ENCODE measurements at regions not wholly inside any gene's neighbourhood (a gene's known extent, or its start where the extent isn't known, plus 50 kb on each side); places are given as distances from the start of the nearest gene placed in this dataset.

GRCh38 chr12:87758271-87758670 lies 270.9 kb downstream of the C12orf50 start:
- H3K9ac ChIP-seq (ENCODE audit: low read length): no peak overlapping the region
- H3K79me1 ChIP-seq (replicated peaks; ENCODE audit: low read length, poor library complexity, severe bottlenecking): no peaks in the 10 kb centered on the region
- no peak overlapping the region for H4K91ac ChIP-seq (ENCODE audit: low read length)
- no peak overlapping the region for H2BK12ac ChIP-seq (ENCODE audit: low read length in 2 of 2)
- H3K4me2 ChIP-seq (ENCODE audit: low read length, poor library complexity, severe bottlenecking): no peak overlapping the region
- peak; percentile 20 for DNase-seq
- no peak overlapping the region for H2AFZ ChIP-seq (ENCODE audit: low read depth, low read length)
- H2AK5ac ChIP-seq (ENCODE audit: low read length, severe bottlenecking): no peak overlapping the region
- H3K27me3 ChIP-seq (ENCODE audit: control insufficient read depth in 1 of 2, insufficient read depth in 1 of 2, low read length in 2 of 2): no peaks in the 10 kb centered on the region
- no peak overlapping the region for H3K14ac ChIP-seq (ENCODE audit: low read length in 2 of 2)
- H3K36me3 ChIP-seq (ENCODE audit: control insufficient read depth in 1 of 2, insufficient read depth in 2 of 2, low read depth in 1 of 2, low read length in 2 of 2): no peaks in the 10 kb centered on the region
- H2BK5ac ChIP-seq (ENCODE audit: low read depth, low read length, poor library complexity, severe bottlenecking): no peak overlapping the region
- H3K9me3 ChIP-seq (ENCODE audit: control insufficient read depth, low read length): no peaks in the 10 kb centered on the region
- no peak overlapping the region for H3K4ac ChIP-seq (ENCODE audit: low read depth in 1 of 2, low read length in 2 of 2)
- H3K4me1 ChIP-seq (ENCODE audit: control insufficient read depth, insufficient read depth, low read depth, low read length): peaks cover 2% of the 10 kb centered on the region
- H3K23ac ChIP-seq (ENCODE audit: low read length in 2 of 2): no peak overlapping the region
- no peak overlapping the region for H3K4me3 ChIP-seq (ENCODE audit: insufficient read depth in 1 of 2, low read depth in 1 of 2, low read length in 2 of 2)
- no peak overlapping the region for H3K18ac ChIP-seq (ENCODE audit: low read depth in 1 of 2, low read length in 2 of 2)
- H2BK120ac ChIP-seq (ENCODE audit: low read depth, low read length): no peak overlapping the region
- no peak overlapping the region for H3K27ac ChIP-seq (ENCODE audit: low read length, poor library complexity, severe bottlenecking)
- no peak overlapping the region for H2BK15ac ChIP-seq (ENCODE audit: low read depth, poor library complexity, severe bottlenecking)
- no peak overlapping the region for H4K8ac ChIP-seq (ENCODE audit: low read length)

GRCh38 chr12:87756721-87757120 lies 272.5 kb downstream of the C12orf50 start:
- no peak overlapping the region for H3K4me2 ChIP-seq (ENCODE audit: low read length, poor library complexity, severe bottlenecking)
- no peak overlapping the region for H3K4ac ChIP-seq (ENCODE audit: low read depth in 1 of 2, low read length in 2 of 2)
- H4K8ac ChIP-seq (ENCODE audit: low read length): no peak overlapping the region
- H3K36me3 ChIP-seq (ENCODE audit: control insufficient read depth in 1 of 2, insufficient read depth in 2 of 2, low read depth in 1 of 2, low read length in 2 of 2): no peaks in the 10 kb centered on the region
- H3K9me3 ChIP-seq (ENCODE audit: control insufficient read depth, low read length): no peaks in the 10 kb centered on the region
- no peak overlapping the region for H3K14ac ChIP-seq (ENCODE audit: low read length in 2 of 2)
- WGBS: 96% methylated on average over 3 of the region's 3 CpGs
- peak; percentile 58 for DNase-seq
- peak overlapping the region; percentile 52 for H2BK15ac ChIP-seq (ENCODE audit: low read depth, poor library complexity, severe bottlenecking)
- H2AK5ac ChIP-seq (ENCODE audit: low read length, severe bottlenecking): peak overlapping the region; percentile 95
- no peak overlapping the region for H3K9ac ChIP-seq (ENCODE audit: low read length)
- peak overlapping the region; percentile 61 for H2BK5ac ChIP-seq (ENCODE audit: low read depth, low read length, poor library complexity, severe bottlenecking)
- peaks cover 2% of the 10 kb centered on the region for H3K4me1 ChIP-seq (ENCODE audit: control insufficient read depth, insufficient read depth, low read depth, low read length)
- H2AFZ ChIP-seq (ENCODE audit: low read depth, low read length): no peak overlapping the region
- no peak overlapping the region for H3K23ac ChIP-seq (ENCODE audit: low read length in 2 of 2)
- no peaks in the 10 kb centered on the region for H3K27me3 ChIP-seq (ENCODE audit: control insufficient read depth in 1 of 2, insufficient read depth in 1 of 2, low read length in 2 of 2)
- no peak overlapping the region for H3K4me3 ChIP-seq (ENCODE audit: insufficient read depth in 1 of 2, low read depth in 1 of 2, low read length in 2 of 2)
- no peak overlapping the region for H4K91ac ChIP-seq (ENCODE audit: low read length)
- peak overlapping the region in 1 of 2 experiments; percentile 66 for H2BK12ac ChIP-seq (ENCODE audit: low read length in 2 of 2)
- peak overlapping the region; percentile 34 for H2BK120ac ChIP-seq (ENCODE audit: low read depth, low read length)
- H3K79me1 ChIP-seq (replicated peaks; ENCODE audit: low read length, poor library complexity, severe bottlenecking): no peaks in the 10 kb centered on the region
- peak overlapping the region in 1 of 2 experiments; percentile 70 for H3K18ac ChIP-seq (ENCODE audit: low read depth in 1 of 2, low read length in 2 of 2)
- H3K27ac ChIP-seq (ENCODE audit: low read length, poor library complexity, severe bottlenecking): peak overlapping the region; percentile 76

- no peaks in the 10 kb centered on the region for H3K36me3 ChIP-seq (ENCODE audit: control insufficient read depth in 1 of 2, insufficient read depth in 2 of 2, low read depth in 1 of 2, low read length in 2 of 2)
- no peak overlapping the region for H3K14ac ChIP-seq (ENCODE audit: low read length in 2 of 2)
- no peak overlapping the region for H2BK5ac ChIP-seq (ENCODE audit: low read depth, low read length, poor library complexity, severe bottlenecking)
- no peaks in the 10 kb centered on the region for H3K27me3 ChIP-seq (ENCODE audit: control insufficient read depth in 1 of 2, insufficient read depth in 1 of 2, low read length in 2 of 2)
- no peaks in the 10 kb centered on the region for H3K79me1 ChIP-seq (replicated peaks; ENCODE audit: low read length, poor library complexity, severe bottlenecking)
- H3K23ac ChIP-seq (ENCODE audit: low read length in 2 of 2): no peak overlapping the region
- H2BK12ac ChIP-seq (ENCODE audit: low read length in 2 of 2): no peak overlapping the region
- H3K18ac ChIP-seq (ENCODE audit: low read depth in 1 of 2, low read length in 2 of 2): no peak overlapping the region
- peaks cover 2% of the 10 kb centered on the region for H3K4me1 ChIP-seq (ENCODE audit: control insufficient read depth, insufficient read depth, low read depth, low read length)
- no peak overlapping the region for H4K8ac ChIP-seq (ENCODE audit: low read length)
- H3K4me3 ChIP-seq (ENCODE audit: insufficient read depth in 1 of 2, low read depth in 1 of 2, low read length in 2 of 2): no peak overlapping the region
- H3K9me3 ChIP-seq (ENCODE audit: control insufficient read depth, low read length): no peaks in the 10 kb centered on the region
- no peak overlapping the region for H2AK5ac ChIP-seq (ENCODE audit: low read length, severe bottlenecking)
- peak; percentile 97 for DNase-seq
- H3K27ac ChIP-seq (ENCODE audit: low read length, poor library complexity, severe bottlenecking): peak overlapping the region; percentile 91
- no peak overlapping the region for H2AFZ ChIP-seq (ENCODE audit: low read depth, low read length)
- no peak overlapping the region for H3K4me2 ChIP-seq (ENCODE audit: low read length, poor library complexity, severe bottlenecking)
- no peak overlapping the region for H2BK120ac ChIP-seq (ENCODE audit: low read depth, low read length)
- no peak overlapping the region for H3K4ac ChIP-seq (ENCODE audit: low read depth in 1 of 2, low read length in 2 of 2)
- H3K9ac ChIP-seq (ENCODE audit: low read length): no peak overlapping the region
- H2BK15ac ChIP-seq (ENCODE audit: low read depth, poor library complexity, severe bottlenecking): no peak overlapping the region
- 92% methylated on average over 4 of the region's 4 CpGs for WGBS
- H4K91ac ChIP-seq (ENCODE audit: low read length): no peak overlapping the region
Observed at GRCh38 chr12:87756111-87756510, 273.1 kb downstream of the C12orf50 start.

GRCh38 chr12:87728931-87729593 lies 300.1 kb downstream of the C12orf50 start:
- no peak overlapping the region for H4K8ac ChIP-seq (ENCODE audit: low read length)
- WGBS: 100% methylated on average over 1 of the region's 2 CpGs
- H2AK5ac ChIP-seq (ENCODE audit: low read length, severe bottlenecking): no peak overlapping the region

More at GRCh38 chr12:87728931-87729593, 300.1 kb downstream of the C12orf50 start:
- no peaks in the 10 kb centered on the region for H3K79me1 ChIP-seq (replicated peaks; ENCODE audit: low read length, poor library complexity, severe bottlenecking)
- no peak overlapping the region for H2BK12ac ChIP-seq (ENCODE audit: low read length in 2 of 2)
- H3K9me3 ChIP-seq (ENCODE audit: control insufficient read depth, low read length): no peaks in the 10 kb centered on the region
- no peak overlapping the region for H2BK5ac ChIP-seq (ENCODE audit: low read depth, low read length, poor library complexity, severe bottlenecking)
- H3K4ac ChIP-seq (ENCODE audit: low read depth in 1 of 2, low read length in 2 of 2): no peak overlapping the region
- H4K91ac ChIP-seq (ENCODE audit: low read length): no peak overlapping the region
- H3K23ac ChIP-seq (ENCODE audit: low read length in 2 of 2): no peak overlapping the region
- H3K14ac ChIP-seq (ENCODE audit: low read length in 2 of 2): no peak overlapping the region
- H3K9ac ChIP-seq (ENCODE audit: low read length): no peak overlapping the region
- H2AFZ ChIP-seq (ENCODE audit: low read depth, low read length): no peak overlapping the region
- H3K4me3 ChIP-seq (ENCODE audit: insufficient read depth in 1 of 2, low read depth in 1 of 2, low read length in 2 of 2): no peak overlapping the region
- no peak for DNase-seq
- no peak overlapping the region for H3K18ac ChIP-seq (ENCODE audit: low read depth in 1 of 2, low read length in 2 of 2)
- no peaks in the 10 kb centered on the region for H3K36me3 ChIP-seq (ENCODE audit: control insufficient read depth in 1 of 2, insufficient read depth in 2 of 2, low read depth in 1 of 2, low read length in 2 of 2)
- no peaks in the 10 kb centered on the region for H3K27me3 ChIP-seq (ENCODE audit: control insufficient read depth in 1 of 2, insufficient read depth in 1 of 2, low read length in 2 of 2)
- H2BK120ac ChIP-seq (ENCODE audit: low read depth, low read length): no peak overlapping the region
- no peak overlapping the region for H3K4me2 ChIP-seq (ENCODE audit: low read length, poor library complexity, severe bottlenecking)
- H2BK15ac ChIP-seq (ENCODE audit: low read depth, poor library complexity, severe bottlenecking): no peak overlapping the region
- peak overlapping the region; percentile 12 for H3K27ac ChIP-seq (ENCODE audit: low read length, poor library complexity, severe bottlenecking)
- no peaks in the 10 kb centered on the region for H3K4me1 ChIP-seq (ENCODE audit: control insufficient read depth, insufficient read depth, low read depth, low read length)

All from mesenchymal stem cell (in vitro differentiated cells and primary cell).